Vagina (tissue), 1 donor: ENCODE measurements at regions not wholly inside any gene's neighbourhood (a gene's known extent, or its start where the extent isn't known, plus 50 kb on each side); places are given as distances from the start of the nearest gene placed in this dataset. TPM values are rescaled to one million over a fixed set of nuclear protein-coding genes. Genes with fewer than 3 reads are reported as not detected.

Experiments
- small RNA-seq: library from RNA; depleted of rRNA; stranded (forward); fragments of <200 nt; gene quantifications from one replicate; pipeline ENCODE3, GENCODE V24; 2016

Small RNA genes lying in the stretch of these regions (small RNA-seq; reads per million reads assigned to genes)
- not detected for gene AC084373.1
